Stomach (tissue), 8 donors: ENCODE measurements at regions not wholly inside any gene's neighbourhood (a gene's known extent, or its start where the extent isn't known, plus 50 kb on each side); places are given as distances from the start of the nearest gene placed in this dataset.

ENCODE experiments used
- DNase-seq, 2 donors: peaks; one replicate each; pipeline versions ENCODE4 v3.0.0 to v3.0.0-alpha.2; 2013 to 2019
- H3K27ac ChIP-seq, 5 donors: fragments of 200-600 bp in 4 of 5; sonication (generic) in 4 of 5; one replicate each; pipeline ENCODE4 v1.5.1; 2013 to 2019; ENCODE audit warnings: mild to moderate bottlenecking in 1 of 5, moderate library complexity in 1 of 5
- H3K27me3 ChIP-seq, 3 donors: fragments of 200-600 bp; sonication (generic); one replicate each; pipeline ENCODE4 v1.5.1; 2017 to 2019; ENCODE audit warnings: mixed run types in 1 of 3
- H3K36me3 ChIP-seq, 4 donors: fragments of 200-600 bp; sonication (generic); 1 replicate in 3 of 4; 2 replicates in 1 of 4; pipeline ENCODE4 v1.5.1; 2016 to 2019
- H3K4me1 ChIP-seq, 4 donors: fragments of 200-600 bp; sonication (generic); one replicate each; pipeline ENCODE4 v1.5.1; 2016 to 2019
- H3K4me3 ChIP-seq, 4 donors: fragments of 200-600 bp; sonication (generic) in 3 of 4; one replicate each; pipeline ENCODE4 v1.5.1; 2016 to 2019; ENCODE audit warnings: mild to moderate bottlenecking in 1 of 4
- H3K9me3 ChIP-seq, 4 donors: fragments of 200-600 bp; sonication (generic); one replicate each; pipeline ENCODE4 v1.5.1; 2016 to 2019
- CTCF ChIP-seq, 7 experiments: fragments of 450-650 bp in 4 of 7; fragments of 200-600 bp in 3 of 7; sonication (generic) in 3 of 7; IDR thresholded peaks; one replicate each; pipeline ENCODE4 v1.5.1; 2016 to 2019; ENCODE audit warnings: antibody characterized with exemption in 7 of 7, control low read depth in 2 of 7, mild to moderate bottlenecking in 1 of 7
- EP300 ChIP-seq: sonication (generic); formaldehyde crosslinking; IDR thresholded peaks from one replicate; pipeline ENCODE4 v1.6.1; 2017; ENCODE audit warnings: antibody characterized with exemption
- POLR2A ChIP-seq, 4 donors: fragments of 450-650 bp; IDR thresholded peaks; one replicate each; pipeline ENCODE4 v1.6.1; 2016; ENCODE audit warnings: antibody characterized with exemption in 4 of 4, control low read depth in 2 of 4, mild to moderate bottlenecking in 1 of 4, moderate library complexity in 1 of 4
- POLR2AphosphoS5 ChIP-seq, 3 donors: sonication (generic); formaldehyde crosslinking; IDR thresholded peaks; one replicate each; pipeline ENCODE4 v1.6.1; 2016; ENCODE audit warnings: antibody characterized with exemption in 3 of 3
- WGBS, 5 donors: extraction: QIAGEN DNeasy Blood & Tissue Kit in 3 of 5; methylation state at CpG; one replicate each; pipeline versions ENCODE4 v1.1.5 to v1.1.7; 2013 to 2018; 5-methylcytosine and 5-hydroxymethylcytosine counted together
- intact Hi-C: fragments of 100-400 bp; cut with DNase I; formaldehyde crosslinking; loops from one replicate; pipeline ENCODE4 v1.15.1; 2023; ENCODE audit warnings: low total_unique reads
- donor health status: healthy with polysubstance abuse.
- donor health status: Bipolar disorder and iron deficiency.
- donor health status: healthy.

- Histone ChIP-seq H3K4me1 (peaks cover 0 to 8% (median 2%) of the 10 kb centered on the region in 4 donors), H3K4me3 (no peak overlapping the region), H3K27ac (no peak overlapping the region), H3K36me3 (no peaks in the 10 kb centered on the region), H3K27me3 (no peaks in the 10 kb centered on the region), H3K9me3 (no peaks in the 10 kb centered on the region)
- intact Hi-C loops, result no loop called here
- TF ChIP-seq EP300 (no peak), CTCF (IDR thresholded peaks at IDR 0.05) (no peak), POLR2AphosphoS5 (IDR thresholded peaks at IDR 0.05) (no peak), POLR2A (IDR thresholded peaks at IDR 0.05) (no peak)
- 81 to 87% (median 85%) methylated on average over 4 of the region's 4 CpGs for WGBS, 5 donors
- DNase-seq, result no peak
These were observed 98.5 kb upstream of the KCTD1 start for GRCh38 chr18:26646901-26647300.

DNA sequence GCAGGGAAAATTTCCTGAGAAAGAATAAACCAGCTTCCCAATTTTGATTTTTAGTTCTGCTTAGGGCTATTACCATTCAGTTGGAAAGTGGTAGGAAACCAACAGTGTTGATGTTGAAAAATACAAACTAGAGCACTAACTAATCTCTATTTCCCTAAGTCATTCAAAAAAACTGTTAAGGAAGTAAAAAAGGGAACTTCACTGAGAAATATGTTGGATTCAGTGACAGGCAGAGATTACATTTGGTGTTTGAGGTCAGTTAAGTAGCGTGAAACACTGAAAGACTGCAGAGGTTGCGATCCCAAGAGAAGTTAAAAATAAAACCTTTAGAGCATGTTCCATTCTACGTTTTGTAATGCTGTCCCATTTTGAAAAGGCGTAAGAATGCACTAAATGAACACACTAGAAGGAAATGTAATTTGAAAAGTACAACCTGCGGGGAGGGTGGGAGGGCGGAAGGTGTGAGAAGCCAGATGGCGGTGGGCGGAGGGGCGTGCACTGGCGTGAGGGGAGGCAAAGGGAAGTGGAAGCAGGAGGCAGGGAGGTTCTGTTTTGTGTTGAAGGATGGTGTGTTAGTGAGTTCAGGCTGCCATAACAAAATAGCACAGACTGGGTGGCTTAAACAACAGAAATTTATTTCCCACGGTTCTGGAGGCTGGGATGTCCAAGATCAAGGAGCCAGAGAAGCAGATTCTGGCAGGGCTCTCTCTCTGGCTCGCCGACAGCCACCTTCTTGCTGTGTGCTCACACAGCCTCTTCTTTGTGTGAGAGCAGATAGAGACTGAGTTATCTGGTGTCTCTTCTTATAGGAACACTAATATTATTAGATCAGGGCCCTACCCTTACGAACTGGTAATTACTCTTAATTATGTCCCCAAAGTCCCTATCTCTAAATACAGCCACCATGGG, 94.3 kb upstream of the KCTD1 start:
- Histone ChIP-seq H3K4me3 (no peak overlapping the region), H3K4me1 (no peaks in the 10 kb centered on the region), H3K27ac (no peak overlapping the region), H3K27me3 (no peaks in the 10 kb centered on the region), H3K9me3 (no peaks in the 10 kb centered on the region), H3K36me3 (no peaks in the 10 kb centered on the region)
- DNase-seq, result no peak
- WGBS, 5 donors, result 79 to 88% (median 86%) methylated on average over 14 of the region's 14 CpGs
- intact Hi-C loops, result no loop called here
- no peak for TF ChIP-seq POLR2AphosphoS5 (IDR thresholded peaks at IDR 0.05)

DNA sequence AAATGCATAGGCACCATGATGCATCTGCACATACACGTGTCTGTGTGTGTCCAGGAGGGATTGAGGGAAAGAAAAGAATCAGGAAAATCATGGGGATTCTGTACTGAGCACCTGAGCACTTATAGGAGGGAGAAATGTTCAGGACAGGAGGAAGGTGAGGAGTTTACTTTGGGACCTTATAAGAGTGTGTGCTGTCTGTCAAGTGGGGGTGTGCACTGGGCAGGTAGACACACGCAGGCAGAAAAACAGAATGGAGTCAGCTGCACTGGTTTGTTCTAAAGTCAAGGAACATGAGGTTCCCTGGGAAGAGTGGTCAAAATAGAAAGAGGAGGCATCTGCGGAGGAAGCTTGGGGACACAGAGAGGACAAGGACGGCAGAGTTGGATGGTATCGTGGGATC, 92.2 kb upstream of the KCTD1 start:
- Histone ChIP-seq H3K4me3 (no peak overlapping the region), H3K9me3 (no peaks in the 10 kb centered on the region), H3K4me1 (no peaks in the 10 kb centered on the region), H3K27me3 (no peaks in the 10 kb centered on the region), H3K36me3 (no peaks in the 10 kb centered on the region), H3K27ac (no peak overlapping the region)
- no peak for TF ChIP-seq POLR2A (IDR thresholded peaks at IDR 0.05)
- TF ChIP-seq EP300, result no peak
- no peak for TF ChIP-seq CTCF (IDR thresholded peaks at IDR 0.05)
- TF ChIP-seq POLR2AphosphoS5 (IDR thresholded peaks at IDR 0.05), result no peak
- no peak for DNase-seq
- 80 to 90% (median 88%) methylated on average over 5 of the region's 5 CpGs for WGBS, 5 donors
- intact Hi-C loops, result no loop called here

GRCh38 chr18:26639149-26639548, 90.8 kb upstream of the KCTD1 start:
- WGBS, 5 donors, result 78 to 94% (median 84%) methylated on average over 7 of the region's 7 CpGs
- no peaks in the 10 kb centered on the region for H3K4me1 ChIP-seq
- H3K27me3 ChIP-seq, result no peaks in the 10 kb centered on the region
- DNase-seq, result no peak
- H3K27ac ChIP-seq, result no peak overlapping the region
- H3K4me3 ChIP-seq, result no peak overlapping the region
- intact Hi-C loops, result no loop called here
- no peaks in the 10 kb centered on the region for H3K36me3 ChIP-seq
- no peaks in the 10 kb centered on the region for H3K9me3 ChIP-seq
- TF ChIP-seq POLR2AphosphoS5 (IDR thresholded peaks at IDR 0.05), result no peak
- no peak for TF ChIP-seq CTCF (IDR thresholded peaks at IDR 0.05)
- no peak for TF ChIP-seq EP300
- no peak for TF ChIP-seq POLR2A (IDR thresholded peaks at IDR 0.05)

- no peak for DNase-seq
- Histone ChIP-seq H3K27me3 (no peaks in the 10 kb centered on the region), H3K36me3 (no peaks in the 10 kb centered on the region), H3K4me3 (no peak overlapping the region), H3K4me1 (no peaks in the 10 kb centered on the region), H3K9me3 (no peaks in the 10 kb centered on the region), H3K27ac (no peak overlapping the region)
- WGBS, 5 donors, result 90 to 97% (median 94%) methylated on average over 2 of the region's 2 CpGs
- TF ChIP-seq EP300 (no peak), CTCF (IDR thresholded peaks at IDR 0.05) (no peak), POLR2AphosphoS5 (IDR thresholded peaks at IDR 0.05) (no peak), POLR2A (IDR thresholded peaks at IDR 0.05) (no peak)
- intact Hi-C loops, result no loop called here
These were observed 89.6 kb upstream of the KCTD1 start for GRCh38 chr18:26637983-26638382.
